CD4-positive, alpha-beta T cell treated with Interleukin-21 for 1 hour (primary cell): ENCODE measurements at regions not wholly inside any gene's neighbourhood (a gene's known extent, or its start where the extent isn't known, plus 50 kb on each side); places are given as distances from the start of the nearest gene placed in this dataset.

Experiments
- DNase-seq: peaks from one replicate; pipeline ENCODE4 v3.0.0-alpha.2; 2020

DNA sequence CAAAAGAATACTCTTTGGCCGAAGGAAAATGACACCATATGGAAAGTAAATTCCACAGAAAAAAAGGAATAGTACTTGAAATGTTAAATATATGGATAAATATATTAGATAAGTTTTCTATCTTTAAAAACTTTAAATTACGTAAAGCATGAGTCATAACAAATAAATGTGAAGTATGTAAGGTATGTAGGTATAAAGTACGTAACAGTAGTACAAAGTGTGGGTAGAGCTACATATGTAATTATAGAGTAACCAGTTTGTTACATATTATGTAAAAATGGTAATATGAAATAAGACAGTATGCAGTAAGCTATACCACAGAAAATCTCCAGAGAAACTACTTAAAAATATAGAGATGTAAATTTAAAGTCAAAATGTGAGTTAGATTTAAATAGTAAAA is 582.3 kb upstream of the CHORDC1 start:
- no peak for DNase-seq

DNA sequence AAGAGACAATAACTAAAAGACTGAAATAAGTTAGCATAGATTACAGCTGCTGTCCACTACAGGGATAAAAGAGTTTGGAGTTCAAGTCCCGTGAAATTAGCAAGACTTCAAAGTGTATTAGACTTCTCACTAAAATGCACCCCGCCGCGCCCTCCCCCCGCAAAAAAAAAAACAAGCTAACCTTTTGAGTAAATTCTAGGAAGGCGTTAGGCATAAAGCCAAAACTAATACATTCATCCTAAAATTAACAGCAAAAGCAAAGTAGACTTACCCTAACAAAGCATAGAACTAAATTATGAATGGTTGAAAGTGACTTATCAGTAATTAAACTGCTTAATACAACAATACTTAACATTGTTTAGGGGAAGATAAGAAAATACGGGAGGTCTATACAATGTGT is 581.0 kb upstream of the CHORDC1 start:
- no peak for DNase-seq

DNA sequence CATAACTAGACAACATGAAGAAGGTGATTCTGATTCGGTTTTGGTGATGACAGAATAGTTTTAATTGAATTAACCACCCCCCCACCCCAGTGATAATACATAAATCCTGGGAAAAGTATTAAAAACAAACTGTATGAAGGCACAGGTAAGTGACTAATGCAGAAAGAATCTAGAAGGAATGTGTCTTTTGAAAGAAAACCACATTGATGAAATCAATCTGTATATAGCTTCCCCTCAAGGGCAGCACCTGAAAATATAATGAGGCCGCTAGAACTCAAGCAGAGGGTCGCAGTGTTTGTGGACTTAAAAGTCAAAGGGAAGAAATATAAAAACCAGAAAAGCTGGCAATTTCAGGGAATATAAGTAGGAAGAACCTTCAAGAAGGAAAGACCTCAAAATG is 580.5 kb upstream of the CHORDC1 start:
- no peak for DNase-seq

DNA sequence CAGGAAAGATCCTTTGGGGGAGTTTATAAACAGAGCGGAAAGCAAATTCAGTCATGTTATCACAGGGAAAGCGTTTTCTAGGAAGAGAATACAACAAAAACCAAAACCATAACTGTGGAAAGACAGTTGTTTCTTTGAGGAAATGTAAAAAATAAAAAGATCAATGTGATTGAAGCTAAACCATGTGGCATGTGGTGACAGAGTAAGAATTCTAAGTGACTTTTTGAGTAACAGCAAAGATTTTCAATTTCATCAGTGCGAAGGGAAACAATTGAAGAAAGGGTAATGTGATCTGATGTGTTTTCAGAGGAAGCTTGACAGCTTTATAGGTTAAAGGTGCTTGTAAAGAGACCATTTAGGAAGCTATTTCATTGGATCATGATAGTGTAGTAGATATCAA is 575.9 kb upstream of the CHORDC1 start:
- DNase-seq, result no peak

DNA sequence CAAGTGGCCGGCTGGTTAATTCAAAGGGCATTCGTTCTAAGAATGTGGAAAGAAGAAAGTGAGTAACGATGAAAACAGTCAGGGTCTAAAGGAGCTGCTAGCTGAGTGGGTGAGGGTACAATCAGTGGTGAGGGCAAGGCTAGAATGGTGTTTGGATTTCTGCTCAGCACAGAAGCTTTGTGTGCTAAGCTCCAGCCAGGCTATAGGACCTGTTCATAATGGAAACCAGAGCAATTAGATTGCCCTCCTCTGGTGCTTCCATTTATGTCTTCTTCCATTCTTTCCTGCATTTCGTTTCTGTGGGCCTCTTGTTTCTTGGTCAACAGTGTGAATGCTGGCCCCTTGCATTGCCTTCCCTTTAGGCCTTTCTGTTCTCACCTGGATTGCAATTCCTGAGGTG is 572.9 kb upstream of the CHORDC1 start:
- no peak for DNase-seq

DNA sequence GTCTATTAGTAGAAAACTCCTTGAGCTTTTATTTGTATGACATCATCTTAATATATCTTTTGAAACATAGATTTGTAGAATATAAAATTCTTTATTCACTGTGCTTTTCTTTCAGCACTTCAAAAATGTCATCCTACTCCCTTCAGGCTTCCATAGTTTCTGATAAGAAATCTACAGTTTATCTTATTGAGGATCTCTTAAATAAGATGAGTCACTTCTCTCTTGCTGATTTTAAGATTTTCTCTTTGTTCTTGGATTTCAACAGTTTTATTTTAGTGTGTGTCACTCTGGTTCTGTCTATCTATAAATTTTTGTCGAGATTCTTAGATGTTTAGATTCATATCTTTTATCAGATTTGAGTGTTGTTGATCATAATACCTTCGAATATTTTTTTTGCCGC is 566.1 kb upstream of the CHORDC1 start:
- DNase-seq, result no peak

DNA sequence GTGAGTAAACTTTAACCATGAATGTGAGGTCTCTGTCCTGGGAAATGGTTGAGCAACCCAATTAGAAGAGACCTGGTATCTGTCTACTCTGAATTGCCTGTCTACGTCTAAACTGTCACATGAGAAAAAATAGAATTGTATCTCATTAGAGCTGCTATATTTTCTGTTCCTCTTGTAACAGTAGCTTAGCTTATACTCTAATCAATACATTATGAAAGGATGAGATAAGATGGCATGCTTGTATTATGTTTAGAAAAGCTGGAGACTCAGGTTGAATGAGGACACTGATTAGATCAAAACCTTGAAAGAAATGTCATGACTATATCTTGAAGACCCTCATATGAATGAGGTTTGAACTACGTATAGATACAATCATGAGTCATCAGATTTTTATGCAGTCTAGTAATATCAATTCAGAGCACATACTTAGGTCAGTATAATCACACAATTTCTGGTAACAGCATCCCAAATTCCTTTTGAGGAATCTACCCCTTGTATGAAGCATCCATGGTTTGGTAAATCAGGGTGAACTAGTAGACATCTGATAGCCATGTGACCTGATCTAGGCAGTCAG is 561.5 kb upstream of the CHORDC1 start:
- no peak for DNase-seq

DNA sequence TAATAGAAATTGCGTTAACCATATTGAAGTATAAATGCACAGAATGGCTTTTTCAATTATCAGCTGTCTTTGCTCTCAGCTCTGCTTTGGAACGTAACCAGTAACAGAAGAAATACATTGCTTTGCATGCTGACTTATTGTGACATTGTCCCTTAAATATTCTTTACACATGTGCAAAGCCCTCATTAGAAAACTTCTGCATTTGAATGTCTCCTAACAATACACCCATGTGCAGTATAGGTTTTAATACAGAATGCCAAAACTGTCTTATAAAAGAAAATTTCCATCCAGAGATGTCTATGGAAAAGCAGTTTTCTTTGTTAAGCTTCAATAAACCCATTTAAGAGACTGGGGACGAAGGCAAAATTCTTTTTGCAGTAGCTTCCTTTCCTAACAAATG is 560.3 kb upstream of the CHORDC1 start:
- DNase-seq, result no peak

DNA sequence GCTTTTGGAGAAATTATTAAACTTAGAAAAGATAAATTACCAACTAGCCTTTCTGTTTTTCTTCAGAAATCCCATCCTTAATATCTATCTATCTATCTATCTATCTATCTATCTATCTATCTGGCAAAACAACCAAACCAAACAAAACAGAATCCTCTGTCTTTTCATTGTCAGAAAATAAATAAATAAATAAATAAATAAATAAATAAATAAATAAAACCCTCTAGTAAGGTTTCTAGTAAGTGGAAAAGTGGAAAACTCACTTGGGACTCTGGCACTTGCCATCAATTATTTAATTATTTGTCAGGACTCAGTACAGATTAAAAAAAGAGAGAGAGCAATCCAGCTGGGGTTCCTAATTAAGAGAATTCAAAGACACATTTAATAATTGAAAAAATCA is 556.2 kb upstream of the CHORDC1 start:
- DNase-seq, result no peak

DNA sequence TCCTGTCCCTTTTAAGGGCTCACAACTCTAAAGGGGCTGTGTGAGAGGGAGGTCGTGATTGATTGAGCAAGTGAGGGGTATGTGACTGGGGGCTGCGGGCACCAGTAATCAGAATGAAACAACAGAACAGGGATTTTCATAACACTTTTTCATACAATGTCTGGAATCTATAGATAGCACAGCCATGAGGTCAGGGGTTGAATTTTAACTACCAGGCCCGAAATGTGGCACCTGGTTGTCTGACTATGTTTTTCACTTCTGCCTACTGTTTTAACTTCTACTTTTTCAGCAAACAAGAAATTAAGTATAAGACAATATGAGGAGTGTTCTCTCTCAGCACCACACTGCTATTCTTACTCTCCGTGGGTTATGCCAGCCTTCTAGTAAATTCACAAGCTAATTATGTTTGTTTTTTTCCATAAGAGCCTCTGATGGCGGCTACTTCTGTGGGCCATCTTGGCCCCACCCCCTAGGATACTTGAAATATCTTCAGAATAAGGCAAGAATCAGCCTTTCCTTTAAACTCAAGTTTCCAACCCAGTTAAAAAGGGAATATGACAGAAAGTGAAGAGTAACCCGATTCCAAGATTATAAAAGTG is 552.8 kb upstream of the CHORDC1 start:
- no peak for DNase-seq

DNA sequence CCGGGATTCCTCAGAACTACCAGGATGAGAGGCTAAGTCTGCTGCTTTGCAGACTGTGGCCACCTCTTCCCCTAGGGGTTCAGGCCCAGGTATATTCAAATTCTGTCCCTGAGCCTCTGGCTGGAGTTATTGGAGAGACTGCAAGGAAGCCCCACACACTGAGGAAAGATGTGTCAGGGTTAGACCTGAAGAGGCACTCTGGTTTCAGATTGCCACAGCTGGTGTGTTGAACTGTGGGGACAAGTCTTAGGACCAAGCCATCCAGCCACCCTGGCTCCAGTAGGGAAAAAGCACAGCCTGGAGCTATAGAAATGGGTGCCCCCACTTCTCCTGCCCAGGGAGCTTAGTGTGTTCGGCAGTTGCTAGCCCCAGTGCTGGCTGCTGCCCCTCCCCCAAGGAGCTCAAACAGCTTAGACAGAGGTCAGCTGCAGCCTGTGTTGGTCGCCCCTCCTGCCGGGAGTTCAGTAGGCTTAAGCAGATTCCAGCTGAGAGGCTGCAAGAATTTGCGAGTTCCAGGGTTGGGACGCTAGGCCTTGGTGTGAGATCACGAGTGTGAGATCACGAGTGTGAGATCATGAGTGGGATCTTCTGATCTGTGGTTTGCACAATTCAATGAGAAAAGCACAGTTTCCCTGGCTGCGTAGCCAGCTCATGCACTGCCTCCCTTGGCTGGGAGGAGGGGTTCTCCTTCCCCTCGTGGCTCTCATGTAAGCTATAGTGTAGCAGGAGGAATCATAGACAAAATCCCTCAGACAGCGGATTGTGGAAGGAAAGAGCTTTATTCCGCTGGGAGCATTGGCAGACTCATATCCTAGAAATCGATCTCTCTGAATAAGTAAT is 552.1 kb upstream of the CHORDC1 start:
- DNase-seq, result no peak

DNA sequence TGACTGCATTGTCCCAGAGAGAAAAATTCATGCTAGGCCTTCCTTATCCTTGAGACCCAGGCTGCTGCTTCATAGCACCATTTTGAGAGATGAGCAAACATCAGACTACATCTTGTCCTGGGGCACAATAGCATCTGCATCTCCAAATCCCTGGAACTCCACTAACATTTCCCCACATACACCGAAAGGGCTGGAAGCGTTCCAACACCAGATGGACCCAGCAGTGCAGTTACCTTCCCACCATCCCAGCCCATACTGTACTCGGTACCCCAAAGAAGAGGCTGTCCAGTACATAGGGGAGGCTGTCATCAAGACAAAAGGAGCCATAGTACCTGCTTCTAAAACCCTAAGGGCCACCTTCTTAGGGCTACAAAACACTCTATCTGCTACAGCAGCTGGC is 547.2 kb upstream of the CHORDC1 start:
- DNase-seq, result no peak

DNA sequence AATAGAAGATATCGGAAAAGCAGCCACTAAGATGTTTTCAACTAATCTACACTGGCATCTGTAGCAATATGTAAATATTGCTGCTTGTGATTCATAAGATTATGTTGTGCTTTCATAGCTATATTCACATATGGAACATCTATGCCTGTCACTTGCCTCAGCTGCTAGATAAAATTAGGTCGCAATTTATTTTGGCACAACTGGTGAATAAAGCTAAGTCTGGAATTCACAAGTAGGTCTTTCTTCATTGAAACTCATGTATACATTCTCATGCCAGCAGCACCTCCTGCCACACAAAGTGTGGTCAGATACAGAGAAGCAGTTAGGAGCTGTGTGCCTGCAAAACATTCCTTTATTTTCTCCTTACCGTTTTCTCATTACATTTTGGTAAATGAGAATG is 543.3 kb upstream of the CHORDC1 start:
- no peak for DNase-seq

DNA sequence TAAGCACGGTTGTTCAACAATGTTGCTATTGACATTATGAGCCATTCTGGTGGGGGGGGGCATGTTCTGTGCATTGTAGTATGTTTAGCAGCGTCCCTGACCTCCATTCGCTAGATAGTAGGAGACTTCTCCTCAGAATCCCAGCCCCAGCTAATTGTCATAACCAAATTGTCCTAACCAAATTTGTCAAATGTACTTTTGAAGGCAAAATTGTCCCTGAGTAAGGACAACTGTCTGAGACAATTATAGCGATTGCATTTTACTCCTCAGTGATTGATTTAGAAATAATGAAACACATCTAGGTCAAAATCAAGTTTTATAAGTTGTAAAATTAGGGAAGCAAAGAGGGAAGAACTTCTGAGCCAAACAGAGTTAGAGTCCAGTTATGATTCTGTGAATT is 541.8 kb upstream of the CHORDC1 start:
- no peak for DNase-seq

DNA sequence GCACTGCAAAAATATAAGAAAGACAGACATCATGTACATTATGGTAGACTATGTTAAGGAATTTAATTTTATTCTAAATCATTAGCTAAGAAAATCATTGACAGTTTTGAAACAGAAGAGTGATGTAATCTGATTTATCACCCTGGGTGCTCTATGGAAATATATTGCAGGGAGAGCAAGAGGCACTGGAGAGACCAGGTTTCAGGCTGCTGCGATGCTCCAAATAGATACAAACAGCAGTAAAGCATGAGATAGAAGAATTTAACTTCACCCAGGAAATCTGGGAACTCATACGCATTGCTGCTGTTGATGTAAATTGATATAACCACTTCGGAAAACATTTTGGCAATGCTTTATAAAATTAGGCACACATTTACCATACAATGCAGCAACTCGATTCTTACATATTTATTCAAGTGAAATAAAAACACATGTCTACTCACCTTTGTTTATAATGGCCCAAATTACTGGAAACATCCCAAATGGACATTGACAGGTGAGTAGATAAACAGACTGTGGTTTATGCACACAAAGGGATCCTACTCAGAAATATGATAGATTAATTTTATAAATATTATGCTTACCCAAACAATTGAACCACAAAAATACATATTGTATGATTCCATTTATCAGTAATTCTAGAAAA is 535.1 kb upstream of the CHORDC1 start:
- DNase-seq, result no peak

DNA sequence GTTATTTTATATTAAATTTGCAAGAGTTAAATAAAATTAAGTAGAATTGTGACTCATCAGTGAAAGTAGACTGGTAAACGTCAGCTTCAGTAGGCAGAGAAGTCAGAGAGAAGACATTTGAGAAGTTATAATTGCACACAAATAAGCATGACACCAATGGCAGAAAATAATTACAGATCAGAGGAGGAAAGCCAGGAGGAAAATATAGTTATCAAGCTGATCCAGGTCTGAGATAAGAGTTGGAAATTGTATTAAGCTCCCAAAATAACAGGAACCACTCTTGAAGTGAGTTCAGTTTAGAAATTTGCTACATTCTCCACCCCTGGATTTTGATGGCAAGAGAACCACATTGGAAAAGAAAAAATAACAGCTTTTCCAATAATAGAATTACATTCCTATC is 533.8 kb upstream of the CHORDC1 start:
- DNase-seq, result no peak

DNA sequence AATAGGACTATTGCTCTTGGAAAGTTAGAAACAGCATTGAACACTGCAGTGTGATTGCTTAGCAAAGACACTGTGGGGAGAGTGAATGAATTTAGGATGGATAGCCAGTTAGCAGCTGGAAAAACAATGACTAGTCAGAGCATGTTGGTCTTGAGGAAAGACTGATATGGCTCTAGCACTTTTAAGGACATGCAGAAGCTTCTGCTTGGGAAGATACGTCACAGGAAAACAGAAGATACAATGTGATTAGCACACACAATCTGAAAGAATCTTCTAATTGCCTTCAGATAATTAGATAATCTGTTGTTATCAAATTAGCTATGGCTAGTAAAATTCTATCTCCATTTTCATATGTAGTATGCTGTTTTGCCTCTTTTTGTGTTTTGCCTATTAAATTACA is 530.7 kb upstream of the CHORDC1 start:
- DNase-seq, result no peak

DNA sequence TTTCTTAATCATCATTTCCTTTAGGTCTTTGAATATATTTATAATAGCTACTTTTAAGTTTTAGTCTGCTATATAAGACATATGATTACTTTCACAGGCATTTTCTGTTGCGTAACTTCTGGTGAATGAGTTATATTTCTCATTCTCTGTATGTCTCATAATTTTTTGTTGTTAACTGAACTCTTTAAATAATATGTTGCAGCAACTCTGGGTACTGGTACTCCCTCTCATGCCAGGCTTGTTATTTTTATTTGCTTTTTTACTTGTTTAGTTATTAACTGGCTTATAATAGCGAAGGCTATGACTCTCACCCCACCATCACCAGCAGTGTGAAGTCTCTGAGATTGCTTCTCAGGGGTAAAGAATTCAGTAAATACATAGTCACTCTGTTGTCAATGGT is 524.2 kb upstream of the CHORDC1 start:
- no peak for DNase-seq

DNA sequence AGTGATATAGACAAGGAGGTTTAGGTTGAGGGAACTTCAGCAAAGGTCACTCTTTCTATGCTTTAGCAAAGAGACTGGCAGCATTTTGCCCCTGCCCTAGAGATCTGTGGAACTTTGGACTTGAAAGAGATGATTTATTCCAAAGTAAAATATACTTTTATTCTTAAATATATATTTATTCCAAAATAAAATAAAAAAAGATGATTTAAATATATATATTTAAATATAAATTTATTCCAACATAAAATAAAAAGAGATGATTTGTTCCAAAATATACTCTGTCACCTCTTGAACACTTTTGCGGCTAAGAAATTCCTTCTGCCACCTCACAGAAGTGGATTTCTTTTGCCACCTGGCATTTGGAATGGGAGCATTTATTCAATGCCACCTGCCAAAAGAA is 521.3 kb upstream of the CHORDC1 start:
- no peak for DNase-seq

DNA sequence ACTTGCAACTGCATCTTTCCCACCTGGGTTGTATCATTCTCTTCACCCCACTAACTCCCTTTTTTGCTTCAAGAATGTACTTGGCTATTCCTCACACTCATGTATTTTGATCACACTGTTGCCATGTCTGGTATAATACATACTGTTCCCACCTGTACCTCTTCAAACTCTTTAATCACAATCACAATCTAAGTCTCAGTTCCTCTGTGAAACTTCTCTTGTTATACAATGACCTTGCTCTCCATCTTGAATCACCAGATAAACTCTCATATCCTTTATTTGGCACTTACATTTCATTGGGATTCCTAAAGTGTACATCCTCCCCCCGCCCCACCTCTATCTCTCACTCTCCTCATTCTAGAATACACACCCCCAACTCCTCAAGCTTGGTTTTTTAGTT is 516.0 kb upstream of the CHORDC1 start:
- no peak for DNase-seq

DNA sequence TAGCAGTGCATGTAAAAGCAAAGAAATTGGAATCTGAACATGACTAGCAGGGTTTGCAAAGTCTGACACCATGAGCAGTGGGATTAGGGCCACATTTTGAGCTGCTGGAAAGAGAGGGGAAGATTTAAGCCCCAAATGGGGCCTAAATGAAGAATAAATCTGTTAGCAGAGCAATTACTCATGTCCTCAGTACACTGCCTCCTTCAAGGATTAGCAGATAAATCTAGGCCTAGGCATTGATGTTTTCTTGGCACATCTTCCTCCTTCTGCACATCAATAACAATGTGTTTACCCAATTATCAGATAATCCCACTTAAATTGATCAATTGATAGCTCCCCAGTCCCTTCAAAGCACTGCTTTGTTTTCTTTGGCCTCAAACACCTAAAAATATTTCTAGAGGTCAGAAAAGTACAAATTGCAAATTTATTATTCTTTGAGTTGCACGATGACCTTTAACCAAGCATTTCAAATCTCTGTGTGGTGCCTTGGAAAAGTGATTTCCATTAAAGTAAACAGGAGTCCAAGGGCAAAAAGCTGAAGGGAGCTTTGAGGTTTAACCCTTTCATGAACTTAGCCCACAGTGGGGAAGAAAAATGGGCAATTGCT is 514.7 kb upstream of the CHORDC1 start:
- DNase-seq, result no peak

DNA sequence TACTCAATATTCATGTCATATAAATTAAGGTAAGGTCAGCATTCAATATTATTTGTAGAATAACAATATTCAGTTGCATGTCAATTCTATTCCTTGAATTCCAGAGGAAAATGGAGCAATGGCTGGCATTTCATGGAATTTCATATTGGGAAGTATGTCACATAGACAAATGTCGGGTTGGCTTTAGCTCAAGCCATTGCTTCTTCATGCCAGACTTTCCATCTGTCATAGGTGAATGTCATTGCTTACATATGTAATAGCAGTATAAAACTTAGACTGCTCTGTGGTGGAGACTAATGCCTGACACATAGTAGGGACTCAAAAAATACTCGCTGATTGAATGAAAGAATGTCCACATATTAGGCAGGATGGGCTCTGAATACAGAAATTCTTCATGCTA is 509.6 kb upstream of the CHORDC1 start:
- DNase-seq, result no peak

DNA sequence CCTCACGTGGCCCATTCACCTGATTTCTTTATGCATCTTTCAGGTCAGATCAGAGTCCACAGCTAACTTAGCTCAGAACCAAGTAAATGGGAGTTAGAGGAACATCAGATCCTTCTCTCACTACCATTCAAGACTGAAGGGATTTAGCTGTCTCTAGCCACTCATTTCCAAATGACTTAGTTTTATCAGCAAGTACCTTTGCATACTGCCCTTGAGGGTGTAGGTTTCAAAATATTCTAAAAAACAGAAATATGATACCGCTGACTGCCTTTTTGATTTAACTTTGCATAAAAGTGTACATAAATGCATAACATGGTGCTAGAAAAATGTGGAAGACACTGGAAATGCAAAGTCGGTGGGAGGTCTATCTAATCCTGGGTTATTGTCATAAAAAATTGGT is 500.6 kb upstream of the CHORDC1 start:
- DNase-seq, result no peak
